ENCODE measurements at regions not wholly inside any gene's neighbourhood (a gene's known extent, or its start where the extent isn't known, plus 50 kb on each side); places are given as distances from the start of the nearest gene placed in this dataset.

DNA sequence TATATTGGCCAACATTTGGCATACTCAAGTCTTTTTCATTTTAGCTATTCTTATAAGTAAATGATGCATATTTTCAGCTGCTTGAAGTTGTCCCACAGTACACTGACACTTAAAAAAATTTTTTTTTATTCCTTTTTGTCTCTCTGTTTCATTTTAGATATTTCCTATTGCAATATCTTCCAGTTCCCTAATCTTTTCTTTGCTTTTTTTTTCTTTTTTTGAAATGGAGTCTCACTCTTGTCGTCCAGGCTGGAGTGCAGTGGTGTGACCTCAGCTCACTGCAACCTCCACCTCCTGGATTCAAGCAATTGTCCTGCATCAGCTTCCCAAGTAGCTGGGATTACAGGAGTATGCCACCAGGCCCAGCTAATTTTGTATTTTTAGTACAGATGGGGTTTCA is 217.4 kb upstream of the KRR1 start:
- Histone ChIP-seq H3K4me3 (no peak overlapping the region), H3K4me2 (no peak overlapping the region), H3K9me3 (no peaks in the 10 kb centered on the region), H3K27ac (0 out of 6 replicates have a peak overlapping the region, but pooled peaks of 1 of the 2 experiments have one; percentile 36), H3K4me1 (peaks cover 26% of the 10 kb centered on the region)
- FAIRE-seq (no peak), DNase-seq (ENCODE audit: low read depth in 1 of 2, low spot score in 1 of 2) (no peak), ATAC-seq (no peak)
- ChIA-PET POLR2A (interaction anchor here (0.6 kb wide), 2 partner anchors 17 to 169 kb away, joined by 3 to 6 read pairs; no protein-coding TSS in a partner anchor), CTCF (no interaction called here)
- WGBS (ENCODE audit: missing lambda C conversion rate): 68% methylated on average over 1 of the region's 1 CpG
- TF ChIP-seq REST (IDR thresholded peaks at IDR 0.05) (no peak), JUNB (IDR thresholded peaks at IDR 0.05) (no peak), ZSCAN20 (CRISPR knock-in tag; IDR thresholded peaks at IDR 0.05) (no peak), SREBF2 (IDR thresholded peaks at IDR 0.05) (no peak), NPAS2 (CRISPR knock-in tag; IDR thresholded peaks at IDR 0.05; ENCODE audit: borderline replicate concordance) (no peak), GATA3 (IDR thresholded peaks at IDR 0.05; ENCODE audit: borderline replicate concordance) (no peak), TP53 (CRISPR knock-in tag; IDR thresholded peaks at IDR 0.05) (no peak), SMC3 (IDR thresholded peaks at IDR 0.05) (no peak), EP300 (IDR thresholded peaks at IDR 0.05) (no peak), HEYL (CRISPR knock-in tag; IDR thresholded peaks at IDR 0.05) (no peak), PBX3 (IDR thresholded peaks at IDR 0.05) (no peak)
- TF ChIP-seq, protein P1, sequence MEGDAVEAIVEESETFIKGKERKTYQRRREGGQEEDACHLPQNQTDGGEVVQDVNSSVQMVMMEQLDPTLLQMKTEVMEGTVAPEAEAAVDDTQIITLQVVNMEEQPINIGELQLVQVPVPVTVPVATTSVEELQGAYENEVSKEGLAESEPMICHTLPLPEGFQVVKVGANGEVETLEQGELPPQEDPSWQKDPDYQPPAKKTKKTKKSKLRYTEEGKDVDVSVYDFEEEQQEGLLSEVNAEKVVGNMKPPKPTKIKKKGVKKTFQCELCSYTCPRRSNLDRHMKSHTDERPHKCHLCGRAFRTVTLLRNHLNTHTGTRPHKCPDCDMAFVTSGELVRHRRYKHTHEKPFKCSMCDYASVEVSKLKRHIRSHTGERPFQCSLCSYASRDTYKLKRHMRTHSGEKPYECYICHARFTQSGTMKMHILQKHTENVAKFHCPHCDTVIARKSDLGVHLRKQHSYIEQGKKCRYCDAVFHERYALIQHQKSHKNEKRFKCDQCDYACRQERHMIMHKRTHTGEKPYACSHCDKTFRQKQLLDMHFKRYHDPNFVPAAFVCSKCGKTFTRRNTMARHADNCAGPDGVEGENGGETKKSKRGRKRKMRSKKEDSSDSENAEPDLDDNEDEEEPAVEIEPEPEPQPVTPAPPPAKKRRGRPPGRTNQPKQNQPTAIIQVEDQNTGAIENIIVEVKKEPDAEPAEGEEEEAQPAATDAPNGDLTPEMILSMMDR (IDR thresholded peaks at IDR 0.05): no peak
- TF ChIP-seq, protein P2, sequence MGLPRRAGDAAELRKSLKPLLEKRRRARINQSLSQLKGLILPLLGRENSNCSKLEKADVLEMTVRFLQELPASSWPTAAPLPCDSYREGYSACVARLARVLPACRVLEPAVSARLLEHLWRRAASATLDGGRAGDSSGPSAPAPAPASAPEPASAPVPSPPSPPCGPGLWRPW (IDR thresholded peaks at IDR 0.05): no peak

DNA sequence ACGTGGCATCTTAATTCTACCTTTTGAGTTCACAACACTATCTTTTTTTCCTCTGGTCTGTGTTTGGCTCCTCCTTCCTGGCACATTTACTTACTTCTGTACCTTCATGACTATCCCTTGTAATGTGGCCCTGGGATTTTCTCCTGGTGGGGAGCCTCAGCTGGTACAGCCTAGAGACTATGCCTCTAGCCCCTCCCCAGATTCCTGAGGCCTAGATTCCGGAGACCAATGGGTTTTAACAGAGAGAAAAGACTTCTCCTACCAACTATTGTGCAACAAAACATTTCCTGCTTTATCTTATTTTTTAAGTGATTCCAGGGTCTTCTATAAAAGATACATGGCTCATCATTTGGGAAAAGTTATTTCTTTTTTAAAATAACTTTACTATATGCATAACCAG is 216.2 kb upstream of the KRR1 start:
- ChIA-PET POLR2A (no interaction called here), CTCF (no interaction called here)
- peak overlapping the region; percentile 32 to 86; a peak in 4 of 6 replicates for H3K27ac ChIP-seq
- peaks cover 36% of the 10 kb centered on the region for H3K4me1 ChIP-seq
- ATAC-seq (0 out of 6 replicates have a peak, but pooled peaks of 1 of the 2 experiments have one; percentile 12), DNase-seq (ENCODE audit: low read depth in 1 of 2, low spot score in 1 of 2) (peak in 1 of 2 experiments; percentile 31), FAIRE-seq (no peak)
- 64% methylated on average over 2 of the region's 2 CpGs for WGBS (ENCODE audit: missing lambda C conversion rate)
- no peaks in the 10 kb centered on the region for H3K9me3 ChIP-seq
- H3K4me2 ChIP-seq: no peak overlapping the region
- TF ChIP-seq FOSB (CRISPR knock-in tag; IDR thresholded peaks at IDR 0.05) (no peak), CEBPB (IDR thresholded peaks at IDR 0.05) (peak in 1 of 2 experiments; percentile 26; a peak in 2 of 4 replicates), NPAS2 (CRISPR knock-in tag; IDR thresholded peaks at IDR 0.05; ENCODE audit: borderline replicate concordance) (no peak)
- no peak overlapping the region for H3K4me3 ChIP-seq

GRCh38 chr12:75725521-75726111 is 214.2 kb upstream of the KRR1 start:
- Histone ChIP-seq H3K4me2 (peak overlapping the region; percentile 75), H3K4me3 (peak overlapping the region; percentile 18; the same call in 1 of the 3 replicates), H3K4me1 (peaks cover 56% of the 10 kb centered on the region), H3K27ac (peak overlapping the region; percentile 84 to 86), H3K9me3 (no peaks in the 10 kb centered on the region)
- ATAC-seq: peak; percentile 90 to 91
- FAIRE-seq: peak; percentile 83
- 4% methylated on average over 3 of the region's 3 CpGs for WGBS (ENCODE audit: missing lambda C conversion rate)
- peak; percentile 66 to 80 for DNase-seq (ENCODE audit: low read depth in 1 of 2, low spot score in 1 of 2)
- ChIA-PET CTCF (interaction anchor here (0.8 to 2.9 kb wide), 11 partner anchors 8 to 324 kb away, joined by 3 to 10 read pairs (median 4); no protein-coding TSS in a partner anchor), POLR2A (interaction anchor here (1.0 to 1.8 kb wide), 3 partner anchors 13 to 306 kb away, joined by 3 to 9 read pairs (median 3); partner anchors contain the start of gene PHLDA1)
- TF ChIP-seq EHMT2 (IDR thresholded peaks at IDR 0.05; ENCODE audit: low read depth) (no peak), POLR2AphosphoS2 (conservative IDR thresholded peaks at IDR 0.05; ENCODE audit: low read length) (no peak), SMC3 (IDR thresholded peaks at IDR 0.05) (0 out of 3 replicates have a peak, but pooled peaks have one; percentile 7), NR3C1 (IDR thresholded peaks at IDR 0.05) (no peak), TFCP2L1 (CRISPR knock-in tag; IDR thresholded peaks at IDR 0.05) (no peak), MAX (IDR thresholded peaks at IDR 0.05) (0 out of 2 replicates have a peak, but pooled peaks have one; percentile 13), KDM5A (IDR thresholded peaks at IDR 0.05) (no peak), BHLHE40 (IDR thresholded peaks at IDR 0.05; ENCODE audit: low read depth, low read length) (no peak), FOSL2 (IDR thresholded peaks at IDR 0.05) (peak; percentile 51; the same call in 1 of the 2 replicates), FOSL2 (CRISPR knock-in tag; IDR thresholded peaks at IDR 0.05) (peak; percentile 83), GATA3 (IDR thresholded peaks at IDR 0.05; ENCODE audit: borderline replicate concordance) (no peak), PBX3 (IDR thresholded peaks at IDR 0.05) (no peak), MAFK (IDR thresholded peaks at IDR 0.05; ENCODE audit: partially characterized antibody) (peak; percentile 92), MYC (IDR thresholded peaks at IDR 0.05; ENCODE audit: borderline replicate concordance, low read length) (no peak)
